NCI-H146 treated with DMSO at 0.1 percent for 48 hours (cell line): ENCODE measurements at regions not wholly inside any gene's neighbourhood (a gene's known extent, or its start where the extent isn't known, plus 50 kb on each side); places are given as distances from the start of the nearest gene placed in this dataset.

ENCODE experiments used
- DNase-seq: peaks from one replicate; lab custom pipeline; 2025; ENCODE audit not compliant: unreplicated experiment; lab: John Stamatoyannopoulos, UW

DNA sequence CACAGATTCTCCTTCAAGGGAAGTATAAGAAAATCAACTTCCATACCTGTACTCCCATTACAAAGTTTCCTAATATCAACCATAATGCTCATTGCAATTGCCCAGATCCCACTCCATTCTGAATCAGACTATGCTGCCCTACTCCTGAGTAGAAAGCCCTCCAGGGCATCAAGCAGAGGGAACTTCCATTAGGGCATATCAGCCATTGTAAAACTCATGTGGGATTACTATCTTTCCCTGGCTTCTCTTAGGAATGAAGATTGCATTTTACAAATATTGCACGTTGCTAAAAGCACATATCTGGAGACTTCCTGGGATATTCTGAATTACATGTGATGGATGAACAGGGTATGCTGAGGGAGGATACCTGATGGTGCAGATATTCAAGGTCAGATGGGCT is 263.2 kb downstream of the FOXA2 start:
- no peak for DNase-seq

DNA sequence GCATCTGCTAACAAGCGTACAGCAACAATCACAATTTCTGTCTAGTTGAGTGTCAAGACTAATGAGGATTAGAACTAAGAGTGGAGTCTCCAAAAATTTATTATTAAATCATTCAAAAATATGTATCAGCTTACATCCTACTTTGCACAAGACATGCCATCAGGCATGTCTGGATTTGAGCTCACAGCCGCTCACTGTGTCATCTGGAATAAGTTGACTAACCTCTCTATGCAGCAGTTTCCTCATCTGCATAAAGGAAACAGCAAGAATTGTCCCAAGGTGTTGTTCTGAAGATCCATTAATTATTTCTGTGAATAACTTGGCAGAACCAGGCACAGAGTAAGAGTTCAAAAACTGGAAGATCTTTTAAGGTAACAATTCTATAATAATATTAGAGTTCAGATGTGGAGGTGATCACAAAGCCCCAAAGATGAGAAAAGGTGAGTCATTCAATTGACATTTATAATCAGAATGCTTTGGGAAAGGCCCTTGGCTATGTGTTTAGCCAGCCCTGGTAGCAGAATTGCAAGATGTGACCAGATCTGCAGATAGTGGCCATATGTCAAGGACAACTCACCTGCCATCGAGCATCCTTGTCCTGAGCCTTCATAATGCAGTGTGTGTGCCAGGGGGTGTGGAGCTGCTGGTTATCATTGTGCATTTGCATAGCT is 264.0 kb downstream of the FOXA2 start:
- DNase-seq = no peak

DNA sequence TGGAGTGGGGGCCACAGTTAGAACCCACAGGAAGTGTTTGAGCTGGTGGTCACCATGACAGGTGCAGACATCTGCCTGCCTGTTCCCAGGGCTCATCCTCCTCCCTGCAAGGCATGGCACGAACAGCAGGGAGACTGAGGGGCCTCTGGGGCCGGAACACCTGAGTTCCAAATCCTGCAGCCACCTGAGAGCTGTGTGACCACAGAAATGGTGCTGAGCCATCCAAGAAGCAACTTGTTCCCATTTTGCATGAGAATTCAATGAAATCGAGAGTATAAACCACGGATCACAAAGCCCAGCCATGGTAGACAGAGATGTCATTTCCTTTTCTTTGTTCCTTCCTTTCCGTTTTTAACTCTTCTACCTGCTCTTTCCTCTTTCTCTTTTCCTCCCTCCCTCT is 268.6 kb downstream of the FOXA2 start:
- no peak for DNase-seq

GRCh38 chr20:22315073-22315472 is 269.3 kb downstream of the FOXA2 start:
- no peak for DNase-seq

DNA sequence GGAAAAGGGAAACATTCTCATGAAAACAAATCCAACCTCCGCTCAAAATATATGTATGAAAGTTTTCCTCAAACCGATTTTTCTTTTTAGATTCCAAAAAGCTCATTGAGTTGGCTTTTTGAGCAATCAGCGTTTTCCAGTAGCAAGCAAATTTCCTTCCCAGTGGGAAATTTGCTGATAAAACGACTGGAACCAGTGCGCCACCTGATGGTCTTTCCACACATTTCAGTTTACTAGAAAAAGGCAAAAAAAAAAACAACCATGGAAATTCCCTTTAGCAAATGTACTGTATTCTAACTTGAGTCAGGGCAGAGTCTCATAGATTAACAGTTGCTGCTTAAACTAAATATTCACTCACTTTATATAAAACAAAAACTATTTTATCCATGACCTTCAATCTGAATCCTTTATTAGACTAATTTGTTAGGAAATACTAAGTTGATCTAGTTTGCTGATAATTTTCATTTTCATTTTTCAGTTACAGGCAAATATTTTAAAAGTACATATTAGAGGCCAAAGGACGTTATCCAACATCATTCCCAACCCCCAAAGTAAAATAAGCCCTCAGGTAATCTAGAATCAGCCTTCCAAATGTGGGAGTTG is 271.5 kb downstream of the FOXA2 start:
- DNase-seq = peak; percentile 35

GRCh38 chr20:22308934-22309333 is 275.4 kb downstream of the FOXA2 start:
- DNase-seq = no peak

GRCh38 chr20:22307409-22307808 is 277.0 kb downstream of the FOXA2 start:
- no peak for DNase-seq

DNA sequence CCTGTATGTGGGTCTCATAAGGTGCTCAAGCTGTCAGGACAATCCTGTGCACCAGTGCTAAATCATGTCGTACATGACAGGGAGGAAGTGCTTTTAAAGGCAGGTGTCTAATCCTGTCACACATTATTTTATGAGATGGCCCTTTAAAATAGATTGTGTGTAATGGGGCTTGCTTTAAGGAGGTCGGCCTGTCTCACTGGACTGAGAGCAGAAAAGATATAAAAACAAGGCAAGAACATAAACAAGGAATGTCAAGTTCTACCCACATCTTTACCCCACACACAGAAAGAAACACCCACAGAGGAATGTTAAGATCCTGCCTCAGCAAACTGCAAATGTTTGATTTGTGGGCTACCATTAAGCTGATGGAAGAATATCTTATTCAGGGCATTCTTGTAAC is 279.0 kb downstream of the FOXA2 start:
- DNase-seq = no peak

DNA sequence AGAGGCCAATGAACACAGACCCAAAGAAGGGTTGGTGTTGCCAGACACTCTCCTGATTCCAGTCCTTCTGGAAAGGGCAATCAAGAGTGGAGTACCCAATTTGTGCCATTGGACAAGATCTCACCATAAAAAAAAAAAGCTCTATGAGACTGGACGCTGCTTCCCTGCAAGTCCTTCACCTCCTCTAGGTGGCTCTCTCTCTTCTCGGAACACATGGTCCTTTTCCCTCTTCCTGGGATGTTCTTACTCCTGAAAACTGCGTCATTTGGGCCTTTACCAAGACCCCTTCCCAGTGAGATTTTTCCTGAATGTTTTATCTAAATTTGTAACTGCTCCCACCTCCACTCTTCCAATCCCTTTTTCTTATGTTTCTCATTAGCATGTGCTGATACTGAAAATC is 280.8 kb downstream of the FOXA2 start:
- DNase-seq = no peak

DNA sequence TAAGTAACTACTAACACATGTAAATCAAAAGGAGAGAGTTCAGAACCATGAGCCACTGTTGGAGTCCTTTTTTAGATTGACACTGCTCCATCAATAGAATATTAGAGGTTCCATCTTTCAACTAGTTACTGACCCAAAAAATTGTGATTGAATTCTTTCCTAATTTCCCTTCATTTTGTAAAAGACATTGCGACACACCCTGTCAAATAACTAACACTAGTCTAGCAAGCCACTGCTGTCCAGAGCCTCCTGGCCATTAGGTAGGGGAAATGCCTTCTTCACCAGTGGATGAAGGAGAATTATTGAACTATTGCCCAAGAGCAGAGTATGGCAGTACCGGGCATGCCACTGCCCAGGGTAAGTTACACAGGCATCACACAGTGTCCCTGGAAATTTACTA is 282.3 kb downstream of the FOXA2 start:
- DNase-seq = no peak

DNA sequence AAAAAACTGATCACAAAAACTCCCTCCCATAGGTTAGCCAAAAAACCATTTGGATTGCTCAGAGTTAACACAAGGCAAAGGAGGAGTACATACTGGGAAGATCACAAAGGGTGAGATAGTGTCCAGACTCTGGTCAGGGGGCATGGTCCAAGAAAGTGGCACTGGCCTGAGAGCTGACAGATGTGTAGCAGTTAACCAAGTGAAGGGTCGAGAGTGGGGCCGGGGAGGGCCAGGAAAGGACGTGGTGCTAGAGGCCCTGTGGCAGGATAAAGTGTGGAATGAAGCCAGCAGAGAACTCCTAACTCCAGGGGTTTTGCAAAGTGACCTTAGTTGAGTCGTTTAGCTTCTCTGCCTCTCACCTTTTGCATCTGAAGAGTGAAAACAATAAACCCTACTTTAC is 290.5 kb downstream of the FOXA2 start:
- no peak for DNase-seq

GRCh38 chr20:22289442-22289841 is 294.9 kb downstream of the FOXA2 start:
- DNase-seq = no peak

- no peak for DNase-seq
Measured at GRCh38 chr20:22288957-22289356, 295.4 kb downstream of the FOXA2 start.

GRCh38 chr20:22288156-22288555 is 296.2 kb downstream of the FOXA2 start:
- no peak for DNase-seq

- DNase-seq = no peak
Measured at GRCh38 chr20:22285555-22285954, 298.8 kb downstream of the FOXA2 start.

GRCh38 chr20:22282696-22283095 is 301.7 kb downstream of the FOXA2 start:
- no peak for DNase-seq

- DNase-seq = no peak
Measured at GRCh38 chr20:22274330-22274729, 310.0 kb downstream of the FOXA2 start.

DNA sequence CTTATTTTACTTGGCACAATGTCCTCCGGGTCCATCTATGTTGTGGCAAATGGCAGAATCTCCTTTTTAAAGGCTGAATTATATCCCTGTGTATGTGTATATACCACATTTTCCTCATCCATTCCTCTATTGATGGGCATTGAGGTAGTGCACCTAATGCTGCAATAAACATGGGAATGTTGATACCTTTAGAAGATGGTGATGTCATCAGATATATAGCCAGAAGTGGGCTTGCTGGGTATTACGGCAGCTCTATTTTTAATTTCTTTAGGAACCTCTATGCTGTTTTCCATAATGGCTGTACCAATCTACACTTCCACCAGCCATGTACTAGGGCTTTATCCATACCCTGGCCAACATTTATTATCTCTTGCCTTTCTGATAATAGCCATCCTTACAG is 315.7 kb downstream of the FOXA2 start:
- no peak for DNase-seq

DNA sequence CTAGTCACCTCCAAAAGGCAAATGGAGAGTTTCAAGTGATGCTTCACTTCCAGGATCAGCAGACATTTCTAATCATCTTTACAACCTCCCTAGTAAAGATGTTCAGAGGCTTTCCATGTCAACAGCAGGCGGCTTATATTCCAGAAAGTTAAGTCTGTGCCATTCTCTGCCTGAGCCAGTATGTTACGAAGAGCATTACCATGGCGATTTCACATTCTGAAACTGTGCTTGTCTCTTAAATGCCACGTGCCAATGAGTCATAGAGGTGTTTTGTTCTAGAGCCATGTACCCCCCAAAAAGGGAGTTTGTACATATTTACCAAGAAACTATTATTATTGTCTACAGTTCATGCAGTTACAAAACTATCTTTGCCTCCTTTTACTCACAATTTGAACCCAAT is 319.5 kb downstream of the FOXA2 start:
- no peak for DNase-seq

GRCh38 chr20:22260506-22260905 is 323.9 kb downstream of the FOXA2 start:
- DNase-seq = no peak

- no peak for DNase-seq
Measured at GRCh38 chr20:22257912-22258311, 326.5 kb downstream of the FOXA2 start.

- DNase-seq = no peak
Measured at GRCh38 chr20:22248051-22248667, 336.2 kb downstream of the FOXA2 start.

DNA sequence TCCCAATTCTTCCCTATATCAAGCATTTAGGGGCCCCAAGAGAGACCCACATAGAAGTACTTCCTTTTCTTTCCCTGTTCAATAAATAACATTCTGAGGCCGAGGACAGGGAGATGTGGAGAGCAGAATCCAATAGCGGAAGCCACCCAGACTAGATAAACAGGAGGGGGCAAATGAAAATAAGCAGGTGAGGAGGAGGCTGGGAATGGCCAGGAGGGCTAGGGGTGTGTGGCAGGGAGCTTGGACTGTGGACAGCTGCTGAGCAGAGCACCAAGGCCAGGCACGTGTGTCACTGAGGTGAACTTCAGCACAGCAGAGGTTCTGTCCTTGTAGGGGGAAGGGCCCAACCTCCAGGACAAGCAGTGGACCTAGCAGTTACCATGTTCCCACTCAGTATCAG is 339.2 kb downstream of the FOXA2 start:
- no peak for DNase-seq
